ENCODE measurements at regions not wholly inside any gene's neighbourhood (a gene's known extent, or its start where the extent isn't known, plus 50 kb on each side); places are given as distances from the start of the nearest gene placed in this dataset.

- Histone ChIP-seq H4K20me1 (ENCODE audit: insufficient read depth, low read length) (no peaks in the 10 kb centered on the region), H3K9me3 (ENCODE audit: low read length) (no peaks in the 10 kb centered on the region), H3K36me3 (ENCODE audit: insufficient read depth, low read length) (no peaks in the 10 kb centered on the region), H3K27me3 (ENCODE audit: insufficient read depth, low read length) (no peaks in the 10 kb centered on the region), H3K4me1 (ENCODE audit: insufficient read depth, low read length, severe bottlenecking) (no peaks in the 10 kb centered on the region), H3K4me2 (ENCODE audit: low read length) (no peak overlapping the region), H3K9me2 (ENCODE audit: low read depth, low read length) (no peaks in the 10 kb centered on the region), H3F3A (ENCODE audit: insufficient read depth, low read length) (no peaks in the 10 kb centered on the region), H2AFZ (ENCODE audit: low read length) (no peak overlapping the region), H3K4me3 (ENCODE audit: low read depth, low read length, poor library complexity, severe bottlenecking) (no peak overlapping the region), H3K79me2 (ENCODE audit: insufficient read depth, low read length) (no peaks in the 10 kb centered on the region), H3K9ac (ENCODE audit: low read length) (no peak overlapping the region), H3K27ac (ENCODE audit: low read depth, low read length, poor library complexity, severe bottlenecking) (no peak overlapping the region)
- TF ChIP-seq EZH2 (IDR thresholded peaks at IDR 0.05; ENCODE audit: borderline replicate concordance, low read length) = no peak
- no peak for TF ChIP-seq CTCF (IDR thresholded peaks at IDR 0.05; ENCODE audit: low read length)
These were observed 261.6 kb downstream of the PLPP3 start for GRCh38 chr1:56317722-56318121.

GRCh38 chr1:56315293-56315942 lies 263.9 kb downstream of the PLPP3 start:
- Histone ChIP-seq H4K20me1 (ENCODE audit: insufficient read depth, low read length) (no peaks in the 10 kb centered on the region), H3K36me3 (ENCODE audit: insufficient read depth, low read length) (no peaks in the 10 kb centered on the region), H3K9ac (ENCODE audit: low read length) (no peak overlapping the region), H3K4me2 (ENCODE audit: low read length) (no peak overlapping the region), H3K79me2 (ENCODE audit: insufficient read depth, low read length) (no peaks in the 10 kb centered on the region), H3K9me2 (ENCODE audit: low read depth, low read length) (no peaks in the 10 kb centered on the region), H3F3A (ENCODE audit: insufficient read depth, low read length) (no peaks in the 10 kb centered on the region), H3K4me1 (ENCODE audit: insufficient read depth, low read length, severe bottlenecking) (no peaks in the 10 kb centered on the region), H3K27ac (ENCODE audit: low read depth, low read length, poor library complexity, severe bottlenecking) (no peak overlapping the region), H3K9me3 (ENCODE audit: low read length) (no peaks in the 10 kb centered on the region), H3K27me3 (ENCODE audit: insufficient read depth, low read length) (no peaks in the 10 kb centered on the region), H2AFZ (ENCODE audit: low read length) (no peak overlapping the region), H3K4me3 (ENCODE audit: low read depth, low read length, poor library complexity, severe bottlenecking) (no peak overlapping the region)
- TF ChIP-seq EZH2 (IDR thresholded peaks at IDR 0.05; ENCODE audit: borderline replicate concordance, low read length) (no peak), CTCF (IDR thresholded peaks at IDR 0.05; ENCODE audit: low read length) (no peak)

GRCh38 chr1:56313560-56313959 lies 265.8 kb downstream of the PLPP3 start:
- H3K4me3 ChIP-seq (ENCODE audit: low read depth, low read length, poor library complexity, severe bottlenecking) = no peak overlapping the region
- no peaks in the 10 kb centered on the region for H3F3A ChIP-seq (ENCODE audit: insufficient read depth, low read length)
- no peaks in the 10 kb centered on the region for H3K4me1 ChIP-seq (ENCODE audit: insufficient read depth, low read length, severe bottlenecking)
- H3K9me2 ChIP-seq (ENCODE audit: low read depth, low read length) = no peaks in the 10 kb centered on the region
- no peaks in the 10 kb centered on the region for H3K9me3 ChIP-seq (ENCODE audit: low read length)
- TF ChIP-seq CTCF (IDR thresholded peaks at IDR 0.05; ENCODE audit: low read length) (no peak), EZH2 (IDR thresholded peaks at IDR 0.05; ENCODE audit: borderline replicate concordance, low read length) (no peak)
- no peaks in the 10 kb centered on the region for H3K79me2 ChIP-seq (ENCODE audit: insufficient read depth, low read length)
- no peak overlapping the region for H3K27ac ChIP-seq (ENCODE audit: low read depth, low read length, poor library complexity, severe bottlenecking)
- H2AFZ ChIP-seq (ENCODE audit: low read length) = no peak overlapping the region
- H4K20me1 ChIP-seq (ENCODE audit: insufficient read depth, low read length) = no peaks in the 10 kb centered on the region
- H3K27me3 ChIP-seq (ENCODE audit: insufficient read depth, low read length) = no peaks in the 10 kb centered on the region
- H3K4me2 ChIP-seq (ENCODE audit: low read length) = no peak overlapping the region
- no peaks in the 10 kb centered on the region for H3K36me3 ChIP-seq (ENCODE audit: insufficient read depth, low read length)
- no peak overlapping the region for H3K9ac ChIP-seq (ENCODE audit: low read length)
